ENCODE measurements at regions not wholly inside any gene's neighbourhood (a gene's known extent, or its start where the extent isn't known, plus 50 kb on each side); places are given as distances from the start of the nearest gene placed in this dataset.
"Not testable (repeated sequence)": the region's sequence is repeated elsewhere in the genome, so short reads cannot be mapped to it uniquely, and the experiment has no call there.

- DNase-seq (ENCODE audit: extremely low spot score): no peak
- ChIA-PET POLR2A (no interaction called here), CTCF (no interaction called here)
- TF ChIP-seq CTCF (IDR thresholded peaks at IDR 0.05; ENCODE audit: control extremely low read depth, extremely low read depth, low read depth, missing control alignments): no peak
These were observed 374.9 kb downstream of the TLE1 start for GRCh38 chr9:81314490-81314889.

GRCh38 chr9:81313877-81314276 lies 375.5 kb downstream of the TLE1 start:
- DNase-seq (ENCODE audit: extremely low spot score): no peak
- ChIA-PET CTCF (no interaction called here), POLR2A (no interaction called here)
- no peak for TF ChIP-seq CTCF (IDR thresholded peaks at IDR 0.05; ENCODE audit: control extremely low read depth, extremely low read depth, low read depth, missing control alignments)

GRCh38 chr9:81312346-81312745 lies 377.0 kb downstream of the TLE1 start:
- no peak for DNase-seq (ENCODE audit: extremely low spot score)
- TF ChIP-seq CTCF (IDR thresholded peaks at IDR 0.05; ENCODE audit: control extremely low read depth, extremely low read depth, low read depth, missing control alignments): no peak
- ChIA-PET CTCF (interaction anchor here (1.1 kb wide), 1 partner anchor 11 kb away, joined by 3 read pairs; no protein-coding TSS in a partner anchor), POLR2A (no interaction called here)

- POLR2A ChIA-PET: no interaction called here
- no peak for DNase-seq (ENCODE audit: extremely low spot score)
- TF ChIP-seq CTCF (IDR thresholded peaks at IDR 0.05; ENCODE audit: control extremely low read depth, extremely low read depth, low read depth, missing control alignments): no peak
- CTCF ChIA-PET: no interaction called here
These were observed 380.9 kb downstream of the TLE1 start for GRCh38 chr9:81308404-81308803.

- CTCF ChIA-PET; POLR2A ChIA-PET; DNase-seq (ENCODE audit: extremely low spot score): not testable (repeated sequence)
These were observed 381.6 kb downstream of the TLE1 start for GRCh38 chr9:81307791-81308190.

GRCh38 chr9:81305561-81306182 lies 383.7 kb downstream of the TLE1 start:
- no peak for DNase-seq (ENCODE audit: extremely low spot score)
- TF ChIP-seq CTCF (IDR thresholded peaks at IDR 0.05; ENCODE audit: control extremely low read depth, extremely low read depth, low read depth, missing control alignments): no peak
- POLR2A ChIA-PET: no interaction called here
- CTCF ChIA-PET: no interaction called here

GRCh38 chr9:81303658-81304057 lies 385.7 kb downstream of the TLE1 start:
- CTCF ChIA-PET: no interaction called here
- no peak for TF ChIP-seq CTCF (IDR thresholded peaks at IDR 0.05; ENCODE audit: control extremely low read depth, extremely low read depth, low read depth, missing control alignments)
- DNase-seq (ENCODE audit: extremely low spot score): no peak
- POLR2A ChIA-PET: no interaction called here

Data from GM10248 (cell line).